IPS-NIHi11 (cell line): ENCODE measurements at regions not wholly inside any gene's neighbourhood (a gene's known extent, or its start where the extent isn't known, plus 50 kb on each side); places are given as distances from the start of the nearest gene placed in this dataset.
A peak's percentile ranks its signal among the peaks of the same experiment; 100 is the strongest.
"Not testable (repeated sequence)": the region's sequence is repeated elsewhere in the genome, so short reads cannot be mapped to it uniquely, and the experiment has no call there.

Experiments
- DNase-seq: peaks from one replicate; pipeline ENCODE4 v3.0.0; 2012; ENCODE audit warnings: mixed read lengths, low spot score

GRCh38 chr13:79874396-79875360 is 393.7 kb downstream of the NDFIP2 start:
- DNase-seq: no peak

- no peak for DNase-seq
Observed at GRCh38 chr13:79871594-79871993, 390.6 kb downstream of the NDFIP2 start.

- no peak for DNase-seq
Observed at GRCh38 chr13:79870766-79871165, 389.8 kb downstream of the NDFIP2 start.

DNA sequence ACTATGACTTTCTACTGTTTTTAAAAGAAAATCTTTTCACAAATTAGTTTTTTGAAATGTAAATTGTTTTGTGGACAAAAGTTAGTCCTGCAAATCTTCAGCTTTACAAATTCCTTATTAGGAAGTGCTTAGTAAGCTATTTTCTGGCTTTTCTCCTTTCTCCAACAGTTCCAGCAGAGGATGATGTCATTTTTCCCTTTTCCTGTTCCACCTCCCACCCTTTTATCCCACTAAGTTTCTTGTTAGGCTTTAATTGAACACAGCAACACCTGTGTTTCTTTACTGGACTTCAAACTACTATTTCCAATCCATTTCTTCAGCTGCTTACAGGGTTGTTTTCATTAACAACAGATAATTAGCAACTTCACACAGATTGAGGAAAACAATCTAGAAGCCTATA is 389.2 kb downstream of the NDFIP2 start:
- peak; percentile 26 for DNase-seq

GRCh38 chr13:79869326-79869725 is 388.4 kb downstream of the NDFIP2 start:
- no peak for DNase-seq

DNA sequence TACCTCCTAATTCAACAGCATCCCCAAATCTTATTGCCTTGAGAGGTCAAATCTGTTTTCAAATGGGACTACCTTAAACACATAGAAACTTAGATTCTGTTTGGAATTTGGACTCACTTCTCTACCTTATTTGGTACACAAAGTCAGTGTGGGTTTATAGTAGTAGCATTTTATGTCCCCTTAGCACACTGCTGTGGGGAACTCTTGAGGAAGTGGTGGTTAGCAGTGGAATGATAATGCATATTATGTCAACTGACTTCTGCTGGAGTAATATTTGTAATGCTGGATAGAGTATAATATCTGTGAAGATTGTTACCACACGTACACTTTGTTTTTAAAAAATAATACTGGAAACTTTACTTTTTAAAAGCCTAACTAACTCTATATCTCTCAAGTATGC is 386.3 kb downstream of the NDFIP2 start:
- DNase-seq: no peak

DNA sequence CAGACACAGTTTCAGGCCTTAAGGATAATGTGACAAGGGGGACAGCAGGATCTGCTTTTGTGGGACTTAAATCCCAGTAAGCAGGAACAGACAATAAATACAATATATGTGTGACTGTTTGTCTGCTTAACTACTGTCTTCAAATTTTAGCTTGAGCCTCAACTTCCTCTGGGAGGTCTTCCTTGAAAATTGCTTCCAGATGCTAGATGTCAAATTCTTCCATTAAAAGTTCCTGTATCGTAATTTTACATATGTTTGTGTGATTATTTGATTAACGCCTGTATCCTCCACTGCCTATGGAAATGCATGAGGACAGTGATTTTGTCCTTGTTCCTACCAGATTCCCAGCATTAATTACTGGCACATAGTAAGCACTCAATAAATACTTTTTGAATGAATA is 385.5 kb downstream of the NDFIP2 start:
- no peak for DNase-seq

- no peak for DNase-seq
Observed at GRCh38 chr13:79862515-79862914, 381.6 kb downstream of the NDFIP2 start.

GRCh38 chr13:79861731-79862130 is 380.8 kb downstream of the NDFIP2 start:
- DNase-seq: no peak

DNA sequence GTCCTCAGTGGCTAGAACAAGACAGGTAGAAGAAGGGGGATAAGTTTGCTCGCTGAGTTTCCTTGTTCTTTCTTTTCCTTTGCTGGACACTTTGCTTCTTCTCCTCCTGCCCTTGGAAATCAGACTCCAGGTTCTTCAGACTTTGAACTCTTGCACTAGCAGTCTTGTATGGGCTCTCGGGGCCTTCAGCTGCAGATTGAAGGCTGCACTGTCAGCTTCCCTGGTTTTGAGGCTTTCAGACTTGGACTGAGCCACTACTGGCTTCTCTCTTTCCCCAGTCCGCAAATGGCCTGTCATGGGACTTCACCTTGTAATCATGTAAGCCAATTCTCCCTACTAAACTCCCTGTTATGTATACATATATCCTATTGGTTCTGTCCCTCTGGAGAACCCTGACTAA is 379.8 kb downstream of the NDFIP2 start:
- DNase-seq: no peak

DNA sequence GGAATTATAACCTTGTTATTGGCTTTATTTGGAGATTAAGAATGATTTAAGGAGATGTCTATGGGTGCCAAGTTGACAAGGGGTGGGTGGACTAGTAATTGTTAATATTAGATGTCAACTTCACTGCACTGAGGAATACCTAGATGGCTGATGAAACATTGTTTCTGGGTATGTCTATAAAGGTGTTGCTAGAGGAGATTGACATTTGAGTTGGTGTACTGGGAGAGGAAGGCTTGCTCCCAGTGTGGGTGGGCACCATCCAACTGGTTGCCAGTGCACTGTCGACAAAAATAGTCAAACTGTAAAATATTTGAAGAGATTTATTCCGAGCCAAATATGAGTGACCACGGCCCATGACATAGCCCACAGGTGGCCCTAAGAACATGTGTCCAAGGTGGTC is 378.8 kb downstream of the NDFIP2 start:
- no peak for DNase-seq

GRCh38 chr13:79853251-79853650 is 372.3 kb downstream of the NDFIP2 start:
- DNase-seq: no peak

GRCh38 chr13:79851318-79851717 is 370.4 kb downstream of the NDFIP2 start:
- DNase-seq: no peak

DNA sequence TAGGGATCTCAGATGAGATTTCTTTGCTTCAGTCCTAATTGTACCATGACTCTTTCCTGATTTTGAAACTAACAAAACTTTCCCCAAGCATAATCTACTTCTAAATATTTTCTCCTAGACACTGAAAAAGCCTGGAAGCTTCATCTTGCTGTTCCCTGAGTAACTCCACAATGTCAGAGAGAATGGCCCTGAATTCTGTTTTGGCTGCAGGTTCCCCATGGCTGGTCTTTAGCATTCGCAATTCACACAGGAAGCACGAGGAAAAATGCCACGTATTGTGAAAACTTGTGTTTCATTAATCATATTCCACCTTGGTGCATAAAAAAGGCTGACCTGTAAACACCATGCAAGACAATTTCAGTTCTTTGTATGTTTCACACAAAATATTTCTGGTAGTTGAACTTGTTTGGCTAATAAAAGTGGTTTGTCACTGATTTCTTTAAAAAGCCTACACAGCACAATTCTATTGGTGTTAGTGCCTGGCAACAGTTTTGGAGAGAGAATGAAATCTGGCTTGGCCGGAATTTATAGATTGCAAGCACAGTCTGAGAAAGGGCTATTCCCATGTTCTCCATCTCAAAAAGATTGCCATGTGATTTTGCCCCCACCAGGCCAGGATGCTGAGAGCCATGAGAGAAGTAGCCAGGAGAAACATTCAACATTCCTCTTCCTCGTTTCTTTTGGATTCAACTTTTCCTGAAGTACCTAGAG is 367.1 kb downstream of the NDFIP2 start:
- no peak for DNase-seq

GRCh38 chr13:79846386-79846785 is 365.4 kb downstream of the NDFIP2 start:
- DNase-seq: no peak

DNA sequence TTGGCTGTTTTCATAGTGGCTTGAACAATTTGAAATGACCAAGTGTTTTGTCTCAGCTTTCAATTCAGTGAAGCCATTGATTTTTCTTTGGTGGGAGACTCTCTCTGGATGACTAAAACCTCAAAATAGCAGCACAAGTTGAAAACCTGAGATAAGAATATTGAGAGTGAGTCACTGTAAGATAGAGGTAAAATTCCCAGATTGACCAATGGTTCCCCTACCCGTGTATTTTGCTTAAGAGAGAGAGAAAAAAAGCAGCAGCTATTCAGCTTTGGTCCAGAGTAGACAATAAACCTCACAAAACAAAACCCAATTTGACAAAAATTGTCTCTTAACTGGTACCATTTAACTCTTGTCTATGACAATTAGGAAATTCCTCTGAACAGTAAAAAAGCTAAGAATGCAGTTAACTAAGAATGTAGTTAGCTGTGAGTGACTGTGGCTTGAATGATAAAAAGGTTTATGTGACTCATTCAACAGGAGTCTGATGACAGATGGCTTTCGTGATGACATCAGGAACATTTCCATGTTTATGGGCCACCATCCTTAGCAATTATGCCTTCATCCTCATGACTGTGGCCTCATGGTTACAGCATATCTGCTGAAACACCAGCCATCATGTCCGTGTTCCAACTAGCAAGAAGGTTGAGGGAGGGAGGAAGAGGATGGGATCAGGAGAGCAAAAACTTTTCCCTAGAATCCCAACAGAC is 356.9 kb downstream of the NDFIP2 start:
- DNase-seq: no peak

DNA sequence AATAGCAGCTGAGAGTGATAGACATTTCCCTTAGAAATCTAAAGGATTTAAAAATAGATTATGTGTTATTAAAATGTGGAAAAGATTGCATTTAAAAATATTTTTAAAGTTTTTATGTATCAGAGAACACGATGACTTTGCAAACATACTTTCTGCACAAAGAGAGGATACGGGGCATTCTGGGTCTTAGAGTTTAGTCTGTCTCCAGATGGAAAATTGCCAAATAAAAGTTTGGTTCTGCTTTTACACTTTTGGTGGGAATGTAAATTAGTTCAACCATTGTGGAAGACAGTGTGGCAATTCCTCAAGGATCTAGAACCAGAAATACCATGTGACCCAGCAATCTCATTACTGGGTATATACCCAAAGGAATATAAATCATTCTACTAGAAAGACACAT is 355.2 kb downstream of the NDFIP2 start:
- not testable (repeated sequence) for DNase-seq

GRCh38 chr13:79834876-79835275 is 353.9 kb downstream of the NDFIP2 start:
- no peak for DNase-seq

- no peak for DNase-seq
Observed at GRCh38 chr13:79833991-79834390, 353.0 kb downstream of the NDFIP2 start.

GRCh38 chr13:79831556-79831955 is 350.6 kb downstream of the NDFIP2 start:
- DNase-seq: no peak

GRCh38 chr13:79830945-79831344 is 350.0 kb downstream of the NDFIP2 start:
- DNase-seq: no peak

DNA sequence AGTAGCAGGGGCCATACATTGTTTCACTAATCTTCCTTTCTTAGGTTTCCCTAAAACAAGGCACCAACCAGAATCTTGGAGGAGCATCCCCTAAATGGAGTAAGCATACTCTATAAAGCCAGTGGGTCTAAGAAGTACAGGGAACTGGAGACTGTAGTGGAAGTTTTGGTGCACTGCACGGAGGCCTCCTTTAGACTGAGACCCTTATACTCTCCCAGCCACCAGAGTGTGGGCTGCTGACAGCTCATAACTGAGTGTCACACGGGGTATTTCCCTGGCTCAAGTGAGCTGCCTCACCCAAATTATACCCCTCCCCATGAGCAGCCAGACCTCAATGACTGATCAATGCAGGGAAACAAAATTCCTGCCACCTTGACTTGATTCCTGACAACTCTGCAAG is 349.5 kb downstream of the NDFIP2 start:
- DNase-seq: no peak

DNA sequence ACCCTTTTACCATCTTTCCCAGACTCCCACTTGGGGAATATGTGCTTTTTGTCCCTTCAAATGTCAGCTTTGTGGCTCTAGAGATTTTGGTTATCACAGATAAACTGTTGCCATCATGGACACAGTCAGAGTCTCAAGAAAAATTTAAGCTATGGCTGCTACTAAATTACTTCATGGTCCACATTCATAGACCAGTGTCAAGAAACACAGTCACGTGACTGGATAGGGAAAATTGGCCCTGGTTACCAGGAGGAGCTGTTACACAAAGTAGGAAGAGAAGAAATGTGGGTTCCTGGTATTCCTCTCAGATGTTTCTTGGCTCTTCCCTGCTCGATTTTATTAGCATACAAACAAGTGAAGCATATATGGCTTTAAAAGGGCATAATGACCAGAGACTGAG is 348.9 kb downstream of the NDFIP2 start:
- no peak for DNase-seq
